ENCODE measurements at regions not wholly inside any gene's neighbourhood (a gene's known extent, or its start where the extent isn't known, plus 50 kb on each side); places are given as distances from the start of the nearest gene placed in this dataset.

- H3K4me2 ChIP-seq (ENCODE audit: low read depth, low read length) = no peak overlapping the region
- no peaks in the 10 kb centered on the region for H3K27me3 ChIP-seq (ENCODE audit: control insufficient read depth, insufficient read depth, low read length)
- ATAC-seq (ENCODE audit: low read depth) (no peak), DNase-seq (no peak)
- no peaks in the 10 kb centered on the region for H3K9me3 ChIP-seq (ENCODE audit: control insufficient read depth, insufficient read depth, low read length)
- peak overlapping the region; percentile 43 for H2BK5ac ChIP-seq (ENCODE audit: low read depth, low read length, poor library complexity, severe bottlenecking)
- peak overlapping the region; percentile 25; the same call in 1 of the 2 replicates for H3K18ac ChIP-seq (ENCODE audit: low read depth, low read length)
- H2BK15ac ChIP-seq (ENCODE audit: low read depth, low read length) = no peak overlapping the region
- TF ChIP-seq MXI1 (IDR thresholded peaks at IDR 0.05; ENCODE audit: borderline replicate concordance, low read depth, low read length) = no peak
- TF ChIP-seq SMC3 (IDR thresholded peaks at IDR 0.05; ENCODE audit: low read depth, low read length) = no peak
- TF ChIP-seq, protein P1, sequence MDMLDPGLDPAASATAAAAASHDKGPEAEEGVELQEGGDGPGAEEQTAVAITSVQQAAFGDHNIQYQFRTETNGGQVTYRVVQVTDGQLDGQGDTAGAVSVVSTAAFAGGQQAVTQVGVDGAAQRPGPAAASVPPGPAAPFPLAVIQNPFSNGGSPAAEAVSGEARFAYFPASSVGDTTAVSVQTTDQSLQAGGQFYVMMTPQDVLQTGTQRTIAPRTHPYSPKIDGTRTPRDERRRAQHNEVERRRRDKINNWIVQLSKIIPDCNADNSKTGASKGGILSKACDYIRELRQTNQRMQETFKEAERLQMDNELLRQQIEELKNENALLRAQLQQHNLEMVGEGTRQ (IDR thresholded peaks at IDR 0.05; ENCODE audit: low read depth, low read length) = no peak
- TF ChIP-seq NFE2L2 (IDR thresholded peaks at IDR 0.05; ENCODE audit: low read depth, low read length) = no peak
- TF ChIP-seq POLR2A (IDR thresholded peaks at IDR 0.05; ENCODE audit: low read depth, low read length) = no peak
- no peak for TF ChIP-seq BHLHE40 (IDR thresholded peaks at IDR 0.05; ENCODE audit: low read depth, low read length)
- TF ChIP-seq CEBPB (IDR thresholded peaks at IDR 0.05; ENCODE audit: low read depth, low read length) = no peak
- no peak for TF ChIP-seq RFX5 (IDR thresholded peaks at IDR 0.05; ENCODE audit: low read depth, low read length)
- TF ChIP-seq ELK1 (IDR thresholded peaks at IDR 0.05; ENCODE audit: borderline replicate concordance, low read depth, low read length) = no peak
- TF ChIP-seq MAFK (IDR thresholded peaks at IDR 0.05; ENCODE audit: low read depth, low read length) = no peak
- no peak for TF ChIP-seq MAZ (IDR thresholded peaks at IDR 0.05; ENCODE audit: borderline replicate concordance, low read depth, low read length)
- no peak for TF ChIP-seq RAD21 (IDR thresholded peaks at IDR 0.05; ENCODE audit: low read length)
- TF ChIP-seq FOS (IDR thresholded peaks at IDR 0.05; ENCODE audit: low read depth, low read length) = no peak
- TF ChIP-seq RCOR1 (IDR thresholded peaks at IDR 0.05; ENCODE audit: insufficient replicate concordance, low read length) = no peak
- TF ChIP-seq CHD1 (IDR thresholded peaks at IDR 0.05; ENCODE audit: low read depth, low read length) = no peak
- no peak overlapping the region for H3K14ac ChIP-seq (replicated peaks; ENCODE audit: low read depth, low read length)
- H4K5ac ChIP-seq (ENCODE audit: low read depth, low read length) = no peak overlapping the region
- peak overlapping the region; percentile 69; the same call in 1 of the 2 replicates for H2BK20ac ChIP-seq (ENCODE audit: low read depth, low read length)
- in situ Hi-C loops (cut with MboI; ENCODE audit: low sequenced_read_pairs) = loop anchor here (10.0 kb wide), 1 partner anchor 121 kb away; no protein-coding TSS in a partner anchor
- dilution Hi-C loops (cut with HindIII; ENCODE audit: low sequenced_read_pairs, unreplicated experiment) = no loop called here
- H3K4me1 ChIP-seq (ENCODE audit: control insufficient read depth, insufficient read depth, low read length) = peaks cover 9% of the 10 kb centered on the region
- no peak overlapping the region for H3K9ac ChIP-seq (ENCODE audit: low read depth, low read length)
- no peak overlapping the region for H3K27ac ChIP-seq (ENCODE audit: insufficient read depth, low read length)
- WGBS, 2 experiments (ENCODE audit: extremely low coverage in 2 of 2, insufficient read length in 1 of 2) = no CpG with 5 or more reads among the region's 2 CpGs
- ChIA-PET POLR2A (ENCODE audit: unreplicated experiment) (no interaction called here), CTCF (no interaction called here)
- no peaks in the 10 kb centered on the region for H3K36me3 ChIP-seq (ENCODE audit: control insufficient read depth, insufficient read depth, low read length)
- BruUV-seq (replicated peaks) = no TSS peak
- no peak overlapping the region for H2AFZ ChIP-seq (replicated peaks; ENCODE audit: low read length, poor library complexity)
- H4K8ac ChIP-seq (ENCODE audit: low read depth in 2 of 2, low read length in 2 of 2) = no peak overlapping the region
- H3K4ac ChIP-seq (ENCODE audit: low read depth, low read length) = no peak overlapping the region
- no peak overlapping the region for H3K4me3 ChIP-seq (ENCODE audit: insufficient read depth, low read depth, low read length)
- H3K79me1 ChIP-seq (ENCODE audit: low read depth in 1 of 2, low read length in 2 of 2) = no peaks in the 10 kb centered on the region
- no peak overlapping the region for H4K91ac ChIP-seq (ENCODE audit: insufficient read depth, low read depth, low read length)
- no peak overlapping the region for H2AK9ac ChIP-seq (replicated peaks; ENCODE audit: low read depth, low read length, poor library complexity)
- no peak overlapping the region for H3K56ac ChIP-seq (ENCODE audit: extremely low read depth, insufficient read depth, low read length)
- H2BK120ac ChIP-seq (ENCODE audit: low read depth, low read length) = no peak overlapping the region
- H4K20me1 ChIP-seq (ENCODE audit: insufficient read depth, low read length) = no peaks in the 10 kb centered on the region
- H2AK5ac ChIP-seq (ENCODE audit: low read depth, low read length) = no peak overlapping the region
- H3K9me1 ChIP-seq (ENCODE audit: insufficient read depth, low read length) = 0 out of 2 replicates have a peak, but pooled peaks cover 10% of the 10 kb centered on the region
- no peak overlapping the region for H3K23ac ChIP-seq (ENCODE audit: low read depth, low read length)
- intact Hi-C loops (cut with micrococcal nuclease) = loop anchor here (5.0 to 10.0 kb wide), 2 partner anchors 123 to 169 kb away; no protein-coding TSS in a partner anchor
Observed at GRCh38 chr13:80214050-80214449, 126.9 kb downstream of the SPRY2 start.

Data from IMR-90 (cell line).